ENCODE measurements at regions not wholly inside any gene's neighbourhood (a gene's known extent, or its start where the extent isn't known, plus 50 kb on each side); places are given as distances from the start of the nearest gene placed in this dataset.
"Not testable (repeated sequence)": the region's sequence is repeated elsewhere in the genome, so short reads cannot be mapped to it uniquely, and the experiment has no call there.

DNA sequence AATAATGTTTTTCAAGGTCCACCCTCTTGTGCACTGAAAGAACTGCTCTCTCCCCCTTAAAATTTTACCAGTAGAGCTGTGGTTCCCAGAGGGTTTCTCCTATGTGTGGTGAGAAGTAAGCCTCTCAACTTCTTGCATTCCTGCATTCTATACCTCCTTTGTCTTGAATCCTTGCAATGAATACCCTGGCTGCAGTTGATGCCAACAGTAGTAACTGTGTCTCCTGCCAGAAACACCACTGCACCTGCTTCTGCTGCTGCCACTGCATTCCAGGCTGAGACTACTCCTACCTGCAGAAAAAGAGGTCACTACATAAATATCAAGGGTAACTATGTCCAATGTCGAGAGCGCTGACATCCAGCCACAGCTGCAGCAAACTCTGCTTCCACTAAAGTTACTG lies 203.7 kb downstream of the TMEM167A start:
- Mint-ChIP-seq H3K27me3 (ENCODE audit: low read depth) (no peaks in the 10 kb centered on the region), H3K36me3 (ENCODE audit: low read depth) (peaks cover 13% of the 10 kb centered on the region), H3K9me3 (peaks cover 16% of the 10 kb centered on the region), H3K27ac (ENCODE audit: unreplicated experiment) (no peak overlapping the region), H3K4me1 (peaks cover 14% of the 10 kb centered on the region), H3K4me3 (peak overlapping the region; percentile 10)
- DNase-seq (ENCODE audit: low read depth, low spot score): no peak
- TF ChIP-seq, protein P1, sequence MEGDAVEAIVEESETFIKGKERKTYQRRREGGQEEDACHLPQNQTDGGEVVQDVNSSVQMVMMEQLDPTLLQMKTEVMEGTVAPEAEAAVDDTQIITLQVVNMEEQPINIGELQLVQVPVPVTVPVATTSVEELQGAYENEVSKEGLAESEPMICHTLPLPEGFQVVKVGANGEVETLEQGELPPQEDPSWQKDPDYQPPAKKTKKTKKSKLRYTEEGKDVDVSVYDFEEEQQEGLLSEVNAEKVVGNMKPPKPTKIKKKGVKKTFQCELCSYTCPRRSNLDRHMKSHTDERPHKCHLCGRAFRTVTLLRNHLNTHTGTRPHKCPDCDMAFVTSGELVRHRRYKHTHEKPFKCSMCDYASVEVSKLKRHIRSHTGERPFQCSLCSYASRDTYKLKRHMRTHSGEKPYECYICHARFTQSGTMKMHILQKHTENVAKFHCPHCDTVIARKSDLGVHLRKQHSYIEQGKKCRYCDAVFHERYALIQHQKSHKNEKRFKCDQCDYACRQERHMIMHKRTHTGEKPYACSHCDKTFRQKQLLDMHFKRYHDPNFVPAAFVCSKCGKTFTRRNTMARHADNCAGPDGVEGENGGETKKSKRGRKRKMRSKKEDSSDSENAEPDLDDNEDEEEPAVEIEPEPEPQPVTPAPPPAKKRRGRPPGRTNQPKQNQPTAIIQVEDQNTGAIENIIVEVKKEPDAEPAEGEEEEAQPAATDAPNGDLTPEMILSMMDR (conservative IDR thresholded peaks at IDR 0.05): no peak

DNA sequence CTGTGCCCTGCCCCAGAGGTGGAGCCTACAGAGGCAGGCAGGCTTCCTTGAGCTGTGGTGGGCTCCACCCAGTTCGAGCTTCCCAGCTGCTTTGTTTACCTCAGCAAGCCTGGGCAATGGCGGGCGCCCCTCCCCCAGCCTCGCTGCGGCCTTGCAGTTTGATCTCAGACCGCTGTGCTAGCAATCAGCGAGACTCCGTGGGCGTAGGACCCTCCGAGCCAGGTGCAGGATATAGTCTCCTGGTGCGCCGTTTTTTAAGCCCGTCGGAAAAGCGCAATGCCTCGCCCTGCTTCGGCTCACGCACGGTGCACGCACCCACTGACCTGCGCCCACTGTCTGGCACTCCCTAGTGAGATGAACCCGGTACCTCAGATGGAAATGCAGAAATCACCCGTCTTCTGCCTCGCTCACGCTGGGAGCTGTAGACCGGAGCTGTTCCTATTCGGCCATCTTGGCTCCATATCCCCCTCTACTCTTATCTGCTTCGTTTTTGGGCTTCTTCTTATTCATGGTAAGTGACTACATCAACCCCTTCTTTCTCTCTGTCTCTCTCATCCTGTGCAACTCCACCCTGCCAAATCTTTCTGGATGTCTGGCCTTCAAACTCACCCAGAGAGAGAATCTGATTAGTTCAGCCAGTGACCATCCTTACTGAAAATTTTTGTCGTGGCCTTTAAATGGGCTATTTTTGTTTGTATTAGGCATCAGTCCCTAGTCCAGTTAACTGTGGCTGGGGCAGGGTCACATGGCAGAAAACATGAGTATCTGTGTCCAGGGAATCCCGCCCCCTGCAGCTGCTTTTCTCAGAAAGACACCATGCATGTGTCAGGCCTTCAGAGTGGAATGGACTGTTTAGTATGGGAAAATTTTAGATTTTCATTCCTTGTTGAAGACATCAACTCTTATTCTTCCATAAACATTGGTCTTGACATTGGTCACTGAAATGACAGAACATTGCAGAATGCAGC lies 204.6 kb downstream of the TMEM167A start:
- peak overlapping the region; percentile 62 for H3K27ac Mint-ChIP-seq (ENCODE audit: unreplicated experiment)
- peak overlapping the region; percentile 63 for H3K4me3 Mint-ChIP-seq
- H3K36me3 Mint-ChIP-seq (ENCODE audit: low read depth): peaks cover 13% of the 10 kb centered on the region
- peaks cover 14% of the 10 kb centered on the region for H3K4me1 Mint-ChIP-seq
- not testable (repeated sequence) for DNase-seq (ENCODE audit: low read depth, low spot score); H3K27me3 Mint-ChIP-seq (ENCODE audit: low read depth)
- H3K9me3 Mint-ChIP-seq: peaks cover 16% of the 10 kb centered on the region

DNA sequence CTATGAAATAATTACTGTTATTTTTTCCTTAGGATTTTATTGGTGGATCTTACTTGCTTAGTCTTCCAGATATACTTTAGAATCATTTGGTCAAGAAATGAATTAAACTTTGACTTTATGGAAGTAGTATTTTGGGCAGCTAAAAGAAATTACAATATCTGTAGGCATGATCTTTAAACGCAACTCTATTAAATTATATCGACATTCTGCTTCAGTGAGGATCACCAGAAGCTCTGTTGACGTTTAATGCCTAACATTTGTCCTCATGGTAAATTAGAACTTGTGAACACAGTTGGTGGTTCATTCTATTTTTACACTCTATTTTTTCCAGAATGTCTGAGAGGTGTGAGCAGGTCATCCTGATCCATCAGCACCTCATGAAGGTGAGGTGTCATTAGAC lies 211.6 kb downstream of the TMEM167A start:
- TF ChIP-seq, protein P1 (conservative IDR thresholded peaks at IDR 0.05): no peak
- DNase-seq (ENCODE audit: low read depth, low spot score): no peak
- no peaks in the 10 kb centered on the region for H3K27me3 Mint-ChIP-seq (ENCODE audit: low read depth)
- no peaks in the 10 kb centered on the region for H3K9me3 Mint-ChIP-seq
- no peak overlapping the region for H3K4me3 Mint-ChIP-seq
- no peak overlapping the region for H3K27ac Mint-ChIP-seq (ENCODE audit: unreplicated experiment)
- H3K36me3 Mint-ChIP-seq (ENCODE audit: low read depth): no peaks in the 10 kb centered on the region
- H3K4me1 Mint-ChIP-seq: peaks cover 36% of the 10 kb centered on the region

DNA sequence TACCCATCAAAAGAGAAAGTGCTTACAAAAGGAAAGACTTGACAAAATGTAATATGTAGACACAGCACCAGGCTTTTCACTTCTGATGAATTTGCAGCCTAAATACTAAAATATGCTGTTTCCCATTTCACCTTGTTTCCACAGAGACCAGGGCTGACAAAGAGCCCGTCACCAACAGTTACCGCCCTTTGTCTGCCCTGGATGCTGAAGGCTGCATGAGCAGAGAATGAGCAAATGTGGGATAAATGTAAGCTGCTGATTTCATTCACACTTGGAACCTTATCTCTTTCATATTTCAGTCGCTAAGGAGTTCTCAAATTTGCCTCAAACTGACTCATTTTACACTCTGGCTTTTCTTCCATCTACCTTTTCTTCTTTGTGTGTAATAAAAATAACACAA lies 213.9 kb downstream of the TMEM167A start:
- Mint-ChIP-seq H3K4me1 (peaks cover 59% of the 10 kb centered on the region), H3K27ac (ENCODE audit: unreplicated experiment) (peak overlapping the region; percentile 97), H3K9me3 (no peaks in the 10 kb centered on the region), H3K36me3 (ENCODE audit: low read depth) (no peaks in the 10 kb centered on the region), H3K27me3 (ENCODE audit: low read depth) (no peaks in the 10 kb centered on the region), H3K4me3 (peak overlapping the region; percentile 50)
- TF ChIP-seq, protein P1 (conservative IDR thresholded peaks at IDR 0.05): no peak
- no peak for DNase-seq (ENCODE audit: low read depth, low spot score)

DNA sequence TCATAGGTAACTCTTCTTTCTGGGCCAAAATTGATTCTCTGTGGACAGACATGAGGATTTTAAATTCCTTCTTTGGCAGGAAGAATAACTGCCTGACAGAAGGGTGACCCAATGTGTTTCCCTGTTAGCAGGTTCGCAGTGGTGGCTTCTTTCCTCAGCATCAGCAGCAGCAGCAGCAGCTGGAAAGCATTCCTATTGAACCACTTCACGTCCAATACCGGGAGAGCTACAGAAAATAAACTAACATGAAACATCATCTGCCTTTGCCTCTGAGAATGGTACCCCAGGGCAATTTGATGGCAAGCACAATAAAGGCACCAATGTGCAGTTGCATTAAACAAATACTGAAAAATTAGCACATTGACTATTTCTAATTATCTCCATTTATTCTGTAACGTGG lies 214.5 kb downstream of the TMEM167A start:
- H3K27me3 Mint-ChIP-seq (ENCODE audit: low read depth): no peaks in the 10 kb centered on the region
- no peak overlapping the region for H3K27ac Mint-ChIP-seq (ENCODE audit: unreplicated experiment)
- no peaks in the 10 kb centered on the region for H3K9me3 Mint-ChIP-seq
- no peak overlapping the region for H3K4me3 Mint-ChIP-seq
- TF ChIP-seq, protein P1 (conservative IDR thresholded peaks at IDR 0.05): no peak
- no peaks in the 10 kb centered on the region for H3K36me3 Mint-ChIP-seq (ENCODE audit: low read depth)
- peaks cover 64% of the 10 kb centered on the region for H3K4me1 Mint-ChIP-seq
- no peak for DNase-seq (ENCODE audit: low read depth, low spot score)

DNA sequence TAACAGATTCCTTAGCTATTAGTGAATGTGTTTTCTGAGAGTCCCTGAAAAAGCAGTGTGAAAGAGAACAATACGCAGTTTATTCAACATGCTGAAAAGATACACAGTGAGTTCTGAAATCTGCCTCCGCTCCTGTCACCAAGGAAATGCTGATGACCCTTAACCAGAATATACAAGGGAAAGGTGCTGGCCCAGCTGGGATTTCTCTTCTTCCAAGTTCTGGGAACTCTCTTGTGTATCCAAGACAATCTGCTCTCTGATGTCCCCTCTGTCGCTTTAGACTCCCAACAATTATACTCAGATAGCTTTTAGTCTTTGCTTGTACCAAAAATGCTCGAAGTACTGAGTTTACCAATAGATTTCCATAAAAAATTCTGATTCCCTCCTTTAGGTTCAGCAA lies 214.9 kb downstream of the TMEM167A start:
- no peak overlapping the region for H3K4me3 Mint-ChIP-seq
- H3K9me3 Mint-ChIP-seq: no peaks in the 10 kb centered on the region
- H3K27ac Mint-ChIP-seq (ENCODE audit: unreplicated experiment): no peak overlapping the region

More for the DNA sequence above, 214.9 kb downstream of the TMEM167A start:
- Mint-ChIP-seq H3K4me1 (peaks cover 64% of the 10 kb centered on the region), H3K36me3 (ENCODE audit: low read depth) (no peaks in the 10 kb centered on the region), H3K27me3 (ENCODE audit: low read depth) (no peaks in the 10 kb centered on the region)
- TF ChIP-seq, protein P1 (conservative IDR thresholded peaks at IDR 0.05): no peak
- DNase-seq (ENCODE audit: low read depth, low spot score): no peak

Measured in neural crest cell (in vitro differentiated cells).